Muscle of back (tissue), 3 donors: ENCODE measurements at regions not wholly inside any gene's neighbourhood (a gene's known extent, or its start where the extent isn't known, plus 50 kb on each side); places are given as distances from the start of the nearest gene placed in this dataset.
"Not testable (repeated sequence)": the region's sequence is repeated elsewhere in the genome, so short reads cannot be mapped to it uniquely, and the experiment has no call there.

Source experiments
- DNase-seq, 3 donors: peaks; one replicate each; pipeline versions ENCODE4 v3.0.0 to v3.0.0-alpha.2; 2013

DNA sequence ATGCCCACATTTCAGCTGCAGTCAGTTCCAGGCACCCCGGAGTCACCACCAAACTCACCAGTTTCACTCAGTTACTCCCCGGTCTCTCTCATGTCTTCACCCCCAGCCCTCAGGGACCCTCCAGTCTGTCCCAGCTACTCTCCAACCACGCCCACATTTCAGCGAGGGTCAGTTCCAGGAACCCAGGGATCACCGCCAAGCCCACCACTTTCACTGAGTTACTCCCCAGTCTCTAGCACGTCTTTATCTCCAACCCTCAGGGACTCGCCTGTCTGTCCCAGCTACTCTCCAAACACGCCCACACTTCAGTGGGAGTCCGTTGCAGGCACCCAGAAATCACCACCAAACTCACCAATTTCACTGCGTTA is 337.5 kb downstream of the CWH43 start:
- DNase-seq: not testable (repeated sequence)
